CD4-positive, alpha-beta T cell (primary cell): ENCODE measurements at regions not wholly inside any gene's neighbourhood (a gene's known extent, or its start where the extent isn't known, plus 50 kb on each side); places are given as distances from the start of the nearest gene placed in this dataset.

ENCODE experiments used
- ATAC-seq: fragments of 200-7000 bp; cut with Tn5 transposase; one replicate; pipeline ENCODE4 v1.10.0; 2022; ENCODE audit warnings: mild to moderate bottlenecking; ENCODE audit not compliant: poor library complexity
- CTCF ChIA-PET: fragments of 350-600 bp; sonication (Branson Sonifier 250); formaldehyde crosslinking; loops from one replicate; lab custom pipeline; 2021; ENCODE audit warnings: antibody characterized with exemption, inconsistent platforms; lab: Charles Lee
- POLR2A ChIA-PET: fragments of 350-600 bp; sonication (Branson Sonifier 250); formaldehyde crosslinking; loops from one replicate; lab custom pipeline; 2021; ENCODE audit warnings: antibody characterized with exemption, inconsistent platforms; lab: Charles Lee
- DNase-seq, 14 experiments: peaks; one replicate each; pipeline ENCODE4 v3.0.0-alpha.2; 2013 to 2020; ENCODE audit warnings: mixed read lengths in 2 of 14
- H3K27ac ChIP-seq, 2 donors: one replicate each; pipeline versions ENCODE4 v1.5.1 to v1.7.0; 2013; ENCODE audit warnings: low read length in 2 of 2, low read depth in 1 of 2, mild to moderate bottlenecking in 1 of 2
- H3K27me3 ChIP-seq, 2 experiments: 1 replicate in 1 of 2; 2 replicates in 1 of 2; pipeline versions ENCODE4 v1.6.1 to v1.7.0; 2013; ENCODE audit warnings: low read length in 2 of 2, control low read depth in 1 of 2, mild to moderate bottlenecking in 1 of 2, moderate library complexity in 1 of 2; ENCODE audit not compliant: insufficient read depth in 2 of 2, control insufficient read depth in 1 of 2
- H3K36me3 ChIP-seq: one replicate; pipeline ENCODE4 v1.6.1; 2013; ENCODE audit warnings: low read length, control low read depth; ENCODE audit not compliant: insufficient read depth
- H3K4me1 ChIP-seq: one replicate; pipeline ENCODE4 v1.6.1; 2013; ENCODE audit warnings: low read length, control low read depth; ENCODE audit not compliant: insufficient read depth
- H3K4me3 ChIP-seq: one replicate; pipeline ENCODE4 v1.5.1; 2013; ENCODE audit warnings: mild to moderate bottlenecking, low read length, moderate library complexity
- H3K9me3 ChIP-seq, 2 experiments: 1 replicate in 1 of 2; 2 replicates in 1 of 2; pipeline versions ENCODE4 v1.6.1 to v1.7.0; 2013; ENCODE audit warnings: low read length in 2 of 2, mild to moderate bottlenecking in 2 of 2, control low read depth in 1 of 2, moderate library complexity in 1 of 2; ENCODE audit not compliant: control insufficient read depth in 1 of 2, insufficient read depth in 1 of 2
- H3K27ac Mint-ChIP-seq: one replicate; pipeline ENCODE4 v1.8.0; 2020; ENCODE audit warnings: mixed read lengths
- H3K27me3 Mint-ChIP-seq: one replicate; pipeline ENCODE4 v1.8.0; 2021; ENCODE audit warnings: mixed read lengths
- H3K36me3 Mint-ChIP-seq: one replicate; pipeline ENCODE4 v1.8.0; 2021; ENCODE audit warnings: low read depth, mixed read lengths
- H3K4me1 Mint-ChIP-seq: one replicate; pipeline ENCODE4 v1.8.0; 2021; ENCODE audit warnings: low read depth, mixed read lengths
- H3K4me3 Mint-ChIP-seq: one replicate; pipeline ENCODE4 v1.8.0; 2020; ENCODE audit warnings: mild to moderate bottlenecking, mixed read lengths
- H3K9me3 Mint-ChIP-seq: one replicate; pipeline ENCODE4 v1.8.0; 2020; ENCODE audit warnings: mixed read lengths
- CTCF ChIP-seq: fragments of 200-600 bp; IDR thresholded peaks from one replicate; pipeline ENCODE4 v1.8.0; 2022; ENCODE audit warnings: antibody characterized with exemption, mild to moderate bottlenecking
- intact Hi-C, 2 experiments: fragments of 100-400 bp; cut with DNase I in 1 of 2; cut with micrococcal nuclease in 1 of 2; formaldehyde crosslinking; loops; one replicate each; pipeline versions ENCODE4 v1.15.1 to v1.9.0; 2023 to 2025; cut with DNase I, micrococcal nuclease

GRCh38 chr7:94111009-94111408 is 106.9 kb upstream of the BET1 start:
- H3K27ac Mint-ChIP-seq = no peak overlapping the region
- H3K4me3 ChIP-seq = no peak overlapping the region
- no peak overlapping the region for H3K4me3 Mint-ChIP-seq
- H3K4me1 ChIP-seq = no peaks in the 10 kb centered on the region
- H3K9me3 ChIP-seq = no peaks in the 10 kb centered on the region
- H3K36me3 ChIP-seq = no peaks in the 10 kb centered on the region
- intact Hi-C loops = no loop called here
- no peaks in the 10 kb centered on the region for H3K27me3 ChIP-seq
- H3K36me3 Mint-ChIP-seq = no peaks in the 10 kb centered on the region
- no peaks in the 10 kb centered on the region for H3K4me1 Mint-ChIP-seq
- H3K27ac ChIP-seq = no peak overlapping the region
- no peaks in the 10 kb centered on the region for H3K9me3 Mint-ChIP-seq
- DNase-seq (no peak), ATAC-seq (no peak)
- H3K27me3 Mint-ChIP-seq = no peaks in the 10 kb centered on the region
- no peak for TF ChIP-seq CTCF
- ChIA-PET POLR2A (no interaction called here), CTCF (no interaction called here)

- H3K9me3 ChIP-seq = no peaks in the 10 kb centered on the region
- H3K9me3 Mint-ChIP-seq = no peaks in the 10 kb centered on the region
- no peaks in the 10 kb centered on the region for H3K4me1 Mint-ChIP-seq
- H3K4me3 ChIP-seq = no peak overlapping the region
- POLR2A ChIA-PET = no interaction called here
- ATAC-seq = no peak
- DNase-seq = no peak
- no peak for TF ChIP-seq CTCF
- CTCF ChIA-PET = interaction anchor here (1.4 kb wide), 1 partner anchor 8 kb away, joined by 3 read pairs; no protein-coding TSS in a partner anchor
- H3K27ac Mint-ChIP-seq = no peak overlapping the region
- H3K27me3 Mint-ChIP-seq = peaks cover 3% of the 10 kb centered on the region
- no peak overlapping the region for H3K27ac ChIP-seq
- no peaks in the 10 kb centered on the region for H3K4me1 ChIP-seq
- no peaks in the 10 kb centered on the region for H3K36me3 Mint-ChIP-seq
- H3K4me3 Mint-ChIP-seq = no peak overlapping the region
- H3K36me3 ChIP-seq = no peaks in the 10 kb centered on the region
- H3K27me3 ChIP-seq = no peaks in the 10 kb centered on the region
- intact Hi-C loops = no loop called here
These were observed 111.2 kb upstream of the BET1 start for GRCh38 chr7:94115316-94115715.

GRCh38 chr7:94123136-94123535 is 119.0 kb upstream of the BET1 start:
- no peaks in the 10 kb centered on the region for H3K9me3 Mint-ChIP-seq
- Histone ChIP-seq H3K4me3 (no peak overlapping the region), H3K9me3 (no peaks in the 10 kb centered on the region), H3K4me1 (no peaks in the 10 kb centered on the region), H3K36me3 (no peaks in the 10 kb centered on the region), H3K27me3 (no peaks in the 10 kb centered on the region), H3K27ac (no peak overlapping the region)
- no peak overlapping the region for H3K4me3 Mint-ChIP-seq
- no peak for ATAC-seq
- H3K36me3 Mint-ChIP-seq = no peaks in the 10 kb centered on the region
- H3K27me3 Mint-ChIP-seq = peaks cover 3% of the 10 kb centered on the region
- no peak for DNase-seq
- ChIA-PET CTCF (interaction anchor here (1.0 kb wide), 1 partner anchor 8 kb away, joined by 3 read pairs; no protein-coding TSS in a partner anchor), POLR2A (interaction anchor here (1.1 kb wide), 1 partner anchor 89 kb away, joined by 3 read pairs; no protein-coding TSS in a partner anchor)
- intact Hi-C loops = no loop called here
- H3K4me1 Mint-ChIP-seq = no peaks in the 10 kb centered on the region
- TF ChIP-seq CTCF = no peak
- no peak overlapping the region for H3K27ac Mint-ChIP-seq
